Loucy (cell line): ENCODE measurements at regions not wholly inside any gene's neighbourhood (a gene's known extent, or its start where the extent isn't known, plus 50 kb on each side); places are given as distances from the start of the nearest gene placed in this dataset.

Source experiments
- EZH2phosphoT487 ChIP-seq: fragments of 200-600 bp; IDR thresholded peaks from 2 replicates; pipeline ENCODE4 v1.6.1; 2018; ENCODE audit warnings: antibody characterized with exemption, mild to moderate bottlenecking, moderate library complexity, borderline replicate concordance
- TF ChIP-seq, protein P1 (sequence below): fragments of 200-600 bp; sonication (generic); conservative IDR thresholded peaks from 2 replicates; pipeline ENCODE4 v1.5.1; 2014; ENCODE audit warnings: mild to moderate bottlenecking, antibody characterized with exemption, low read length

DNA sequence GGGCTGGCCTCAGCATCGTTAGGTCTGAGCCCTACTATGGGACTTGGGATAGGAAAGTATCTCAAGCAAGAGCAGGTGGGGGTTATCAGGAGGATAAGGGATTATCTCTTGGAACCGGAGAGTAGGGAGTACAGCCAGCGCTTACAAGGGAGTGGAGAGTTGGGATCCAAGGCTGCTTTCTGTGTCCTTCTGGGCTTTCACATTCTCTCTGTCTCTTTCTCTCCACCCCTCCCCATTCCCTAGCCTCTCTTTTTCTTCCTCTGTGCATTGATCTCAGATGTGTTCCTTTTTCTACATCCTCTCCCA, 170.2 kb downstream of the BUD13 start:
- TF ChIP-seq, protein P1, sequence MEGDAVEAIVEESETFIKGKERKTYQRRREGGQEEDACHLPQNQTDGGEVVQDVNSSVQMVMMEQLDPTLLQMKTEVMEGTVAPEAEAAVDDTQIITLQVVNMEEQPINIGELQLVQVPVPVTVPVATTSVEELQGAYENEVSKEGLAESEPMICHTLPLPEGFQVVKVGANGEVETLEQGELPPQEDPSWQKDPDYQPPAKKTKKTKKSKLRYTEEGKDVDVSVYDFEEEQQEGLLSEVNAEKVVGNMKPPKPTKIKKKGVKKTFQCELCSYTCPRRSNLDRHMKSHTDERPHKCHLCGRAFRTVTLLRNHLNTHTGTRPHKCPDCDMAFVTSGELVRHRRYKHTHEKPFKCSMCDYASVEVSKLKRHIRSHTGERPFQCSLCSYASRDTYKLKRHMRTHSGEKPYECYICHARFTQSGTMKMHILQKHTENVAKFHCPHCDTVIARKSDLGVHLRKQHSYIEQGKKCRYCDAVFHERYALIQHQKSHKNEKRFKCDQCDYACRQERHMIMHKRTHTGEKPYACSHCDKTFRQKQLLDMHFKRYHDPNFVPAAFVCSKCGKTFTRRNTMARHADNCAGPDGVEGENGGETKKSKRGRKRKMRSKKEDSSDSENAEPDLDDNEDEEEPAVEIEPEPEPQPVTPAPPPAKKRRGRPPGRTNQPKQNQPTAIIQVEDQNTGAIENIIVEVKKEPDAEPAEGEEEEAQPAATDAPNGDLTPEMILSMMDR: no peak
- TF ChIP-seq EZH2phosphoT487: no peak
